ENCODE measurements at regions not wholly inside any gene's neighbourhood (a gene's known extent, or its start where the extent isn't known, plus 50 kb on each side); places are given as distances from the start of the nearest gene placed in this dataset.

- TF ChIP-seq, protein P1, sequence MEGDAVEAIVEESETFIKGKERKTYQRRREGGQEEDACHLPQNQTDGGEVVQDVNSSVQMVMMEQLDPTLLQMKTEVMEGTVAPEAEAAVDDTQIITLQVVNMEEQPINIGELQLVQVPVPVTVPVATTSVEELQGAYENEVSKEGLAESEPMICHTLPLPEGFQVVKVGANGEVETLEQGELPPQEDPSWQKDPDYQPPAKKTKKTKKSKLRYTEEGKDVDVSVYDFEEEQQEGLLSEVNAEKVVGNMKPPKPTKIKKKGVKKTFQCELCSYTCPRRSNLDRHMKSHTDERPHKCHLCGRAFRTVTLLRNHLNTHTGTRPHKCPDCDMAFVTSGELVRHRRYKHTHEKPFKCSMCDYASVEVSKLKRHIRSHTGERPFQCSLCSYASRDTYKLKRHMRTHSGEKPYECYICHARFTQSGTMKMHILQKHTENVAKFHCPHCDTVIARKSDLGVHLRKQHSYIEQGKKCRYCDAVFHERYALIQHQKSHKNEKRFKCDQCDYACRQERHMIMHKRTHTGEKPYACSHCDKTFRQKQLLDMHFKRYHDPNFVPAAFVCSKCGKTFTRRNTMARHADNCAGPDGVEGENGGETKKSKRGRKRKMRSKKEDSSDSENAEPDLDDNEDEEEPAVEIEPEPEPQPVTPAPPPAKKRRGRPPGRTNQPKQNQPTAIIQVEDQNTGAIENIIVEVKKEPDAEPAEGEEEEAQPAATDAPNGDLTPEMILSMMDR (IDR thresholded peaks at IDR 0.05): no peak
- TF ChIP-seq POLR2A (IDR thresholded peaks at IDR 0.05): no peak
Measured at GRCh38 chr4:34198966-34199365, 2045.3 kb downstream of the ARAP2 start.

All from stomach (tissue), 4 donors.